ENCODE measurements at regions not wholly inside any gene's neighbourhood (a gene's known extent, or its start where the extent isn't known, plus 50 kb on each side); places are given as distances from the start of the nearest gene placed in this dataset.

- no peak for ATAC-seq
- H3K4me1 ChIP-seq: no peaks in the 10 kb centered on the region
- no peak overlapping the region for H3K27ac ChIP-seq
- no peak for TF ChIP-seq CTCF (IDR thresholded peaks at IDR 0.05)
- H3K9me3 ChIP-seq: peaks cover 0 to 8% of the 10 kb centered on the region in 2 donors
- H3K27me3 ChIP-seq: no peaks in the 10 kb centered on the region
- no peaks in the 10 kb centered on the region for H3K36me3 ChIP-seq
- H3K4me3 ChIP-seq: no peak overlapping the region
- intact Hi-C loops (cut with DNase I): no loop called here
- DNase-seq: peak in 1 of 4 donors; percentile 7
Observed at GRCh38 chr12:73465106-73465505, 1072.5 kb upstream of the ATXN7L3B start.

- Histone ChIP-seq H3K27ac (no peak overlapping the region), H3K4me1 (no peaks in the 10 kb centered on the region), H3K4me3 (no peak overlapping the region), H3K9me3 (peaks cover 0 to 30% of the 10 kb centered on the region in 2 donors), H3K27me3 (no peaks in the 10 kb centered on the region), H3K36me3 (no peaks in the 10 kb centered on the region)
- ATAC-seq (no peak), DNase-seq (no peak)
- intact Hi-C loops (cut with DNase I): no loop called here
- no peak for TF ChIP-seq CTCF (IDR thresholded peaks at IDR 0.05)
Observed at GRCh38 chr12:73486256-73486655, 1051.4 kb upstream of the ATXN7L3B start.

GRCh38 chr12:73506611-73507010 is 1031.0 kb upstream of the ATXN7L3B start:
- intact Hi-C loops (cut with DNase I): no loop called here
- Histone ChIP-seq H3K27me3 (no peaks in the 10 kb centered on the region), H3K36me3 (no peaks in the 10 kb centered on the region), H3K9me3 (peaks cover 0 to 10% of the 10 kb centered on the region in 2 donors), H3K4me3 (no peak overlapping the region), H3K4me1 (no peaks in the 10 kb centered on the region), H3K27ac (no peak overlapping the region)
- ATAC-seq (no peak), DNase-seq (no peak)
- no peak for TF ChIP-seq CTCF (IDR thresholded peaks at IDR 0.05)

- no peak overlapping the region for H3K27ac ChIP-seq
- no peak overlapping the region for H3K4me3 ChIP-seq
- DNase-seq (no peak), ATAC-seq (no peak)
- intact Hi-C loops (cut with DNase I): no loop called here
- no peaks in the 10 kb centered on the region for H3K36me3 ChIP-seq
- H3K9me3 ChIP-seq: peaks cover 0 to 9% of the 10 kb centered on the region in 2 donors
- TF ChIP-seq CTCF (IDR thresholded peaks at IDR 0.05): no peak
- H3K27me3 ChIP-seq: no peaks in the 10 kb centered on the region
- no peaks in the 10 kb centered on the region for H3K4me1 ChIP-seq
Observed at GRCh38 chr12:73514672-73515071, 1023.0 kb upstream of the ATXN7L3B start.

GRCh38 chr12:73517859-73518258 is 1019.8 kb upstream of the ATXN7L3B start:
- no peak for TF ChIP-seq CTCF (IDR thresholded peaks at IDR 0.05)
- Histone ChIP-seq H3K9me3 (peaks cover 0 to 23% of the 10 kb centered on the region in 2 donors), H3K27ac (no peak overlapping the region), H3K4me3 (no peak overlapping the region), H3K36me3 (no peaks in the 10 kb centered on the region), H3K4me1 (no peaks in the 10 kb centered on the region), H3K27me3 (no peaks in the 10 kb centered on the region)
- no peak for ATAC-seq
- intact Hi-C loops (cut with DNase I): no loop called here
- no peak for DNase-seq
